Hepatic stellate cell (primary cell): ENCODE measurements at regions not wholly inside any gene's neighbourhood (a gene's known extent, or its start where the extent isn't known, plus 50 kb on each side); places are given as distances from the start of the nearest gene placed in this dataset.
"Not testable (repeated sequence)": the region's sequence is repeated elsewhere in the genome, so short reads cannot be mapped to it uniquely, and the experiment has no call there.

Source experiments
- DNase-seq: peaks from one replicate; pipeline ENCODE4 v3.0.0; 2011; ENCODE audit warnings: low spot score

GRCh38 chr12:90829044-90829443 is 125.9 kb downstream of the CCER1 start:
- DNase-seq = no peak

GRCh38 chr12:90828621-90829020 is 126.4 kb downstream of the CCER1 start:
- no peak for DNase-seq

GRCh38 chr12:90827567-90827966 is 127.4 kb downstream of the CCER1 start:
- DNase-seq = no peak

- no peak for DNase-seq
These were observed 128.9 kb downstream of the CCER1 start for GRCh38 chr12:90826036-90826435.

GRCh38 chr12:90823859-90824258 is 131.1 kb downstream of the CCER1 start:
- DNase-seq = no peak

GRCh38 chr12:90819709-90820108 is 135.3 kb downstream of the CCER1 start:
- DNase-seq = no peak

GRCh38 chr12:90816353-90817089 is 138.5 kb downstream of the CCER1 start:
- no peak for DNase-seq

- no peak for DNase-seq
These were observed 145.0 kb downstream of the CCER1 start for GRCh38 chr12:90809940-90810339.

GRCh38 chr12:90808568-90808967 is 146.4 kb downstream of the CCER1 start:
- DNase-seq = no peak

- no peak for DNase-seq
These were observed 152.2 kb downstream of the CCER1 start for GRCh38 chr12:90802727-90803126.

- DNase-seq = no peak
These were observed 153.2 kb downstream of the CCER1 start for GRCh38 chr12:90801776-90802175.

GRCh38 chr12:90794212-90794611 is 160.8 kb downstream of the CCER1 start:
- no peak for DNase-seq

- DNase-seq = not testable (repeated sequence)
These were observed 162.3 kb downstream of the CCER1 start for GRCh38 chr12:90792718-90793117.

GRCh38 chr12:90791445-90791844 is 163.5 kb downstream of the CCER1 start:
- no peak for DNase-seq

- DNase-seq = no peak
These were observed 164.2 kb downstream of the CCER1 start for GRCh38 chr12:90790747-90791146.

- peak; percentile 0 for DNase-seq
These were observed 181.5 kb downstream of the CCER1 start for GRCh38 chr12:90773491-90773890.

- DNase-seq = no peak
These were observed 184.1 kb downstream of the CCER1 start for GRCh38 chr12:90770861-90771260.

- no peak for DNase-seq
These were observed 197.0 kb downstream of the CCER1 start for GRCh38 chr12:90757957-90758356.

- DNase-seq = no peak
These were observed 209.8 kb downstream of the CCER1 start for GRCh38 chr12:90745211-90745610.

GRCh38 chr12:90741611-90742010 is 213.4 kb downstream of the CCER1 start:
- DNase-seq = no peak

- no peak for DNase-seq
These were observed 225.2 kb downstream of the CCER1 start for GRCh38 chr12:90729736-90730135.

- no peak for DNase-seq
These were observed 242.3 kb downstream of the CCER1 start for GRCh38 chr12:90712671-90713070.

GRCh38 chr12:90710711-90711110 is 244.3 kb downstream of the CCER1 start:
- no peak for DNase-seq

- no peak for DNase-seq
These were observed 248.9 kb downstream of the CCER1 start for GRCh38 chr12:90706036-90706435.
